GM12872 (cell line): ENCODE measurements at regions not wholly inside any gene's neighbourhood (a gene's known extent, or its start where the extent isn't known, plus 50 kb on each side); places are given as distances from the start of the nearest gene placed in this dataset.

ENCODE experiments used
- TF ChIP-seq, protein P1 (sequence below): IDR thresholded peaks from 3 replicates; pipeline ENCODE4 v1.5.1; 2011; ENCODE audit warnings: low read depth, mild to moderate bottlenecking, low read length, moderate library complexity; ENCODE audit not compliant: insufficient read depth

- TF ChIP-seq, protein P1, sequence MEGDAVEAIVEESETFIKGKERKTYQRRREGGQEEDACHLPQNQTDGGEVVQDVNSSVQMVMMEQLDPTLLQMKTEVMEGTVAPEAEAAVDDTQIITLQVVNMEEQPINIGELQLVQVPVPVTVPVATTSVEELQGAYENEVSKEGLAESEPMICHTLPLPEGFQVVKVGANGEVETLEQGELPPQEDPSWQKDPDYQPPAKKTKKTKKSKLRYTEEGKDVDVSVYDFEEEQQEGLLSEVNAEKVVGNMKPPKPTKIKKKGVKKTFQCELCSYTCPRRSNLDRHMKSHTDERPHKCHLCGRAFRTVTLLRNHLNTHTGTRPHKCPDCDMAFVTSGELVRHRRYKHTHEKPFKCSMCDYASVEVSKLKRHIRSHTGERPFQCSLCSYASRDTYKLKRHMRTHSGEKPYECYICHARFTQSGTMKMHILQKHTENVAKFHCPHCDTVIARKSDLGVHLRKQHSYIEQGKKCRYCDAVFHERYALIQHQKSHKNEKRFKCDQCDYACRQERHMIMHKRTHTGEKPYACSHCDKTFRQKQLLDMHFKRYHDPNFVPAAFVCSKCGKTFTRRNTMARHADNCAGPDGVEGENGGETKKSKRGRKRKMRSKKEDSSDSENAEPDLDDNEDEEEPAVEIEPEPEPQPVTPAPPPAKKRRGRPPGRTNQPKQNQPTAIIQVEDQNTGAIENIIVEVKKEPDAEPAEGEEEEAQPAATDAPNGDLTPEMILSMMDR: no peak
These were observed 285.1 kb upstream of the FMR1 start for GRCh38 chrX:147626605-147627004.

GRCh38 chrX:147635186-147635585 lies 276.5 kb upstream of the FMR1 start:
- TF ChIP-seq, protein P1: no peak

DNA sequence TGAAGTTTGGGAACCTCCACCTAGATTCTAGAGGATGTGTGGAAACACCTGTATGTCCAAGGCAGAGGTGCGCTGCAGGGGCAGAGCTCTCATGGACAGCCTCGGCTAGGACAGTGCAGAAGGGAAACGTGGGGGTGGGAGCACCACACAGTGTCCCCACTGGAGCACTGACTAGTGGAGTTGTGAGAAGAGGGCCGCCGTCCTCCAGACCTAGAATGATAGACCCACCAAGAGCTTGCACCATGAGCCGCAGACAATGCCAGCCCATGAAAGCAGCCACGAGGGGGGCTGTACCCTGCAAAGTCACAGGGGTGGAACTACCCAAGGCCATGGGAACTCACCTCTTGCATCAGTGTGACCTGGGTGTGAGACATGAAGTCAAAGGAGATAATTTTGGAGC lies 274.5 kb upstream of the FMR1 start:
- TF ChIP-seq, protein P1: no peak

DNA sequence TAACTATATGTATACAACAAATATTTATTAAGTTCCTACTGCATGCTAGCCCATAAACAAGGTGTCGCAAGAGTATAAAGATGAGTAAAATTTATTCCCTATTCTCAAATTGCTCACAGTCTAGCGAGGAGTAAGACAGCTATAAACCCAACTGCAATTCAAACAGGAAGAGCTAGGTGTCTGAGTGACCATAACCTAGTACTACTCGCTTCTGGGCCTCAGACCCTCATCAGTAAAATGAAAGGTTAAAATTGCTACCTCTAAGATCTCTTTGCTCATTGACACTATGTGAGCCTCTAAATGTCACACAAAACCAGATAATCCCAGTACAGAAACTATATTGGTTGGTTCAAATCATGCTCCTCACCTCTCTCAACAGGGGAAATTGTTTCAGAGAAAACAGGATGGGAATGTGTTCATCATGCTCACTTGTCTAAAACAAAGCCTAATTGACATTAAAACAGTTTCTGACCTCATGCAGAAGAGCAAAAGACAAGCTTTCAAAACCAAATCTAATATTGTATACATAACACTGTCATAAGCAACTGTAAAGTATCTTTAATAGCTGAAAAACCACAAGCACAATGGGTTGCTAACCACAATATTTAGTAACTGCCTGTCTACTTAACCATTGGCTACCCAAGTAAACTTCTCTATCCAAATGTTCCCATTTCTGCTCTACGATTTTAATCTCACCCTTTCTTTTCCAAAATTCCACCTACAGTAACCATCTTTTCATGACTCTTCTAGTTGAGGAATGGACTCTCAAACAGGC lies 264.6 kb upstream of the FMR1 start:
- TF ChIP-seq, protein P1: no peak

- TF ChIP-seq, protein P1: no peak
These were observed 235.9 kb upstream of the FMR1 start for GRCh38 chrX:147675819-147676218.

GRCh38 chrX:147679356-147680005 lies 232.2 kb upstream of the FMR1 start:
- TF ChIP-seq, protein P1: no peak

DNA sequence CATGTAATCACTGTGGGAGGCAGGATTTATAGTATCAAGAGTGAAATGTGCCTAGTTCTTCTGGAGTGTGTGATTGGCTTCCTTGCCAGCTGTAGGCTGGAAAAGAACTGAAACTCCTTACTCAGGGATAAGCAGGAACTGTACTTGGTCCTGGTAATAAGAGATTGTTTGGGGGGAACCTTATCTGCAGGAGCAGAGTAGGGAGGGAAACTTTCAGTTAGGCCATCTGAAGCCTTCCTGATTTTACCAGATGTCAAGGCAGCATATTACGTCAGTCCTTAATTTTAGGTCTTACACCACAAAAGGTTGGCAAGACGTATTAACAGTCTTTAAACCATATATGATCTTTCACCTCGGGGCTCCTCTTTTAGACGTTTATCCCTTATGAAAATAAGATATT lies 231.5 kb upstream of the FMR1 start:
- TF ChIP-seq, protein P1: no peak
